ENCODE measurements at regions not wholly inside any gene's neighbourhood (a gene's known extent, or its start where the extent isn't known, plus 50 kb on each side); places are given as distances from the start of the nearest gene placed in this dataset.

DNA sequence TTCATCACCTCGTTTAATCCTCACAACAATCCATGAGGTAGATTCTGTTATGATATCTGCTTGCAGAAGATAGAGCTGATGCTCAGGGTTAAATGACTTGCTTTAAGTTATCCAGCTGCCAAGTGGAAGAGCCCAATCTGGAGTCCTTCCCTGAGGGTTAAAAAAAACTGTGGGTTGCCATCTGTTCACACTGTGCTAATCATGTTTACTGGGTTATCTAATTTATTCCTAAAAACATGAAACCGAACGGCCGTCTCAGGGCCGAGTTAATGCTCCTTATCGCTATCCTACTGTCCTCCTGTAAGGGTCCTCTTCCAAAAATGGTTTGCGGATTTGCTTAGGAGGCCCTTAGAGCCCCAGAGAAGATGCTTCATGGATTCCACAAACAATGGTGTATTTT, 153.3 kb downstream of the YIPF5 start:
- TF ChIP-seq EZH2 (IDR thresholded peaks at IDR 0.05; ENCODE audit: low read depth) (no peak), CTCF (conservative IDR thresholded peaks at IDR 0.05) (no peak)
- no peaks in the 10 kb centered on the region for H3K9me2 ChIP-seq (ENCODE audit: insufficient read depth)
- no peak overlapping the region for H3K4me2 ChIP-seq
- no peaks in the 10 kb centered on the region for H4K20me1 ChIP-seq (ENCODE audit: insufficient read depth)
- no peak overlapping the region for H3K4me3 ChIP-seq
- H3K79me2 ChIP-seq (ENCODE audit: low read depth) = no peaks in the 10 kb centered on the region
- ChIA-PET POLR2A (ENCODE audit: unreplicated experiment) (no interaction called here), CTCF (no interaction called here)
- intact Hi-C loops (cut with micrococcal nuclease; ENCODE audit: unreplicated experiment) = no loop called here
- no peak overlapping the region for H3K27ac ChIP-seq
- no peaks in the 10 kb centered on the region for H3K36me3 ChIP-seq (ENCODE audit: low read depth)
- DNase-seq = no peak
- peaks cover 17% of the 10 kb centered on the region for H3K9me3 ChIP-seq (ENCODE audit: insufficient read depth, low read depth)
- no TSS peak for BruUV-seq (replicated peaks)
- H2AFZ ChIP-seq = no peak overlapping the region
- H3K27me3 ChIP-seq (ENCODE audit: insufficient read depth, low read depth) = peaks cover 7% of the 10 kb centered on the region; the same call in 1 of the 2 replicates
- no peaks in the 10 kb centered on the region for H3K4me1 ChIP-seq (replicated peaks; ENCODE audit: insufficient read depth)
- no peaks in the 10 kb centered on the region for H3F3A ChIP-seq (ENCODE audit: insufficient read depth, low read depth)

- no peaks in the 10 kb centered on the region for H3K9me2 ChIP-seq (ENCODE audit: insufficient read depth)
- peaks cover 7% of the 10 kb centered on the region; the same call in 1 of the 2 replicates for H3K27me3 ChIP-seq (ENCODE audit: insufficient read depth, low read depth)
- H3K27ac ChIP-seq = no peak overlapping the region
- peaks cover 19% of the 10 kb centered on the region for H3K9me3 ChIP-seq (ENCODE audit: insufficient read depth, low read depth)
- H2AFZ ChIP-seq = no peak overlapping the region
- TF ChIP-seq CTCF (conservative IDR thresholded peaks at IDR 0.05) (no peak), EZH2 (IDR thresholded peaks at IDR 0.05; ENCODE audit: low read depth) (no peak)
- no peaks in the 10 kb centered on the region for H3K36me3 ChIP-seq (ENCODE audit: low read depth)
- no peak for DNase-seq
- intact Hi-C loops (cut with micrococcal nuclease; ENCODE audit: unreplicated experiment) = no loop called here
- BruUV-seq (replicated peaks) = no TSS peak
- H3K4me3 ChIP-seq = no peak overlapping the region
- ChIA-PET CTCF (no interaction called here), POLR2A (ENCODE audit: unreplicated experiment) (no interaction called here)
- no peaks in the 10 kb centered on the region for H3F3A ChIP-seq (ENCODE audit: insufficient read depth, low read depth)
- no peaks in the 10 kb centered on the region for H4K20me1 ChIP-seq (ENCODE audit: insufficient read depth)
- H3K4me1 ChIP-seq (replicated peaks; ENCODE audit: insufficient read depth) = no peaks in the 10 kb centered on the region
- H3K79me2 ChIP-seq (ENCODE audit: low read depth) = no peaks in the 10 kb centered on the region
- H3K4me2 ChIP-seq = no peak overlapping the region
Observed at GRCh38 chr5:144017631-144018030, 152.8 kb downstream of the YIPF5 start.

DNA sequence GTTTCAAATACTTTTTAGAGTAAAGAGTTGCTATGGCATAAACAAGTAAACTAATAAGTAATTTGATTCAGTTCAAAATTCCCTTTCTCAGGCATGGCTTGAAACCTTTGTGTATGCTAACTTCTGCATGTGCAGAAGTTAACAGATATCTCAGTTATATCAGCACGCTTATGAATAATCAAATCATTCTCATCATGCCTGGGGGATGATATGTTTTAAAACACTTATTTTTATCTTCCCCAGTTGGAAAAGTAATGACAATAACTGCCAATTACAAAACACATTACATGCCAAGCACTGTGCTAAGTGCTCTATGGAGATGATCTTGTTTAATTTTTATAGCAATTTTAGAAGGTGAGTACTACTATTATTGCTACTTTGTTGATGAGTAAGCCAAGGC, 146.4 kb downstream of the YIPF5 start:
- TF ChIP-seq CTCF (conservative IDR thresholded peaks at IDR 0.05) = no peak
- TF ChIP-seq EZH2 (IDR thresholded peaks at IDR 0.05; ENCODE audit: low read depth) = no peak
- Histone ChIP-seq H3K4me3 (no peak overlapping the region), H3K27me3 (ENCODE audit: insufficient read depth, low read depth) (peaks cover 6% of the 10 kb centered on the region; the same call in 1 of the 2 replicates), H4K20me1 (ENCODE audit: insufficient read depth) (no peaks in the 10 kb centered on the region), H3K27ac (no peak overlapping the region), H3K36me3 (ENCODE audit: low read depth) (no peaks in the 10 kb centered on the region), H3K79me2 (ENCODE audit: low read depth) (no peaks in the 10 kb centered on the region), H3K9me2 (ENCODE audit: insufficient read depth) (0 out of 2 replicates have a peak, but pooled peaks cover 4% of the 10 kb centered on the region), H3F3A (ENCODE audit: insufficient read depth, low read depth) (no peaks in the 10 kb centered on the region), H3K9me3 (ENCODE audit: insufficient read depth, low read depth) (peaks cover 19% of the 10 kb centered on the region), H3K4me1 (replicated peaks; ENCODE audit: insufficient read depth) (no peaks in the 10 kb centered on the region), H2AFZ (no peak overlapping the region), H3K4me2 (no peak overlapping the region)
- POLR2A ChIA-PET (ENCODE audit: unreplicated experiment) = no interaction called here
- intact Hi-C loops (cut with micrococcal nuclease; ENCODE audit: unreplicated experiment) = no loop called here
- no TSS peak for BruUV-seq (replicated peaks)
- CTCF ChIA-PET = no interaction called here
- DNase-seq = no peak

All from PC-9 (cell line).